ENCODE measurements at regions not wholly inside any gene's neighbourhood (a gene's known extent, or its start where the extent isn't known, plus 50 kb on each side); places are given as distances from the start of the nearest gene placed in this dataset.

DNA sequence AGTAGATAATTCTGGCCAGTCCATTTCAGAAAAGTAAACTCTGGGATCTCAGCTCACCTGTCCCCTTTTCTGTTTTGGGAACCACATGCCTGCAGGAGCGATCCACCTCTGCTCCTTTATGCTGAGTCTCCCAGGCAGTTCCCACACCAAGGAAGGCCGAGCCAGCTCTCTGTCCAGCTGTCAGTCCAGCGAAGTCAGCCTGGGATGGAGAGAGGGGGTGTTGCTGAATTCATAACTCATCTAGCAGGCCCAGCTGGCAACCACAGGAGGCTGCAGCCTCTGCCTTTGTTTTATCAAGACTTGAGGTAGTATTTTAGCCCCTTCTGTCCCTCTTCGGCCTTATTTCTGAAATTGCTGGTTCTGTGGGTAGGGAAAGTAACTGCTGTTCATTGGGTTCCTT, 209.9 kb downstream of the ARL4C start:
- H3K9me3 ChIP-seq (ENCODE audit: control insufficient read depth in 2 of 2, insufficient read depth in 1 of 2, low read depth in 1 of 2, low read length in 1 of 2), result no peaks in the 10 kb centered on the region
- no peak overlapping the region for H3K4me3 ChIP-seq (ENCODE audit: low read depth in 1 of 2, low read length in 2 of 2)
- no peaks in the 10 kb centered on the region for H3K36me3 ChIP-seq (ENCODE audit: control insufficient read depth in 2 of 2, insufficient read depth in 2 of 2, low read length in 1 of 2)
- H3K4me1 ChIP-seq (ENCODE audit: control insufficient read depth in 2 of 2, insufficient read depth in 2 of 2, low read length in 1 of 2), result peaks cover 0 to 7% of the 10 kb centered on the region in 2 donors
- whole genome bisulfite sequencing, 2 donors, result 93 to 95% methylated on average over 4 of the region's 4 CpGs
- no peaks in the 10 kb centered on the region for H3K27me3 ChIP-seq (ENCODE audit: control insufficient read depth in 1 of 2, insufficient read depth in 2 of 2, low read length in 2 of 2)
- H3K27ac ChIP-seq (ENCODE audit: low read depth in 2 of 2, low read length in 1 of 2), result no peak overlapping the region

- Histone ChIP-seq H3K27me3 (ENCODE audit: control insufficient read depth in 1 of 2, insufficient read depth in 2 of 2, low read length in 2 of 2) (no peaks in the 10 kb centered on the region), H3K4me3 (ENCODE audit: low read depth in 1 of 2, low read length in 2 of 2) (no peak overlapping the region), H3K9me3 (ENCODE audit: control insufficient read depth in 2 of 2, insufficient read depth in 1 of 2, low read depth in 1 of 2, low read length in 1 of 2) (no peaks in the 10 kb centered on the region), H3K27ac (ENCODE audit: low read depth in 2 of 2, low read length in 1 of 2) (no peak overlapping the region), H3K36me3 (ENCODE audit: control insufficient read depth in 2 of 2, insufficient read depth in 2 of 2, low read length in 1 of 2) (no peaks in the 10 kb centered on the region), H3K4me1 (ENCODE audit: control insufficient read depth in 2 of 2, insufficient read depth in 2 of 2, low read length in 1 of 2) (peaks cover 0 to 2% of the 10 kb centered on the region in 2 donors)
- 75 to 78% methylated on average over 8 of the region's 8 CpGs for WGBS, 2 donors
These were observed 210.7 kb downstream of the ARL4C start for GRCh38 chr2:234286118-234286598.

DNA sequence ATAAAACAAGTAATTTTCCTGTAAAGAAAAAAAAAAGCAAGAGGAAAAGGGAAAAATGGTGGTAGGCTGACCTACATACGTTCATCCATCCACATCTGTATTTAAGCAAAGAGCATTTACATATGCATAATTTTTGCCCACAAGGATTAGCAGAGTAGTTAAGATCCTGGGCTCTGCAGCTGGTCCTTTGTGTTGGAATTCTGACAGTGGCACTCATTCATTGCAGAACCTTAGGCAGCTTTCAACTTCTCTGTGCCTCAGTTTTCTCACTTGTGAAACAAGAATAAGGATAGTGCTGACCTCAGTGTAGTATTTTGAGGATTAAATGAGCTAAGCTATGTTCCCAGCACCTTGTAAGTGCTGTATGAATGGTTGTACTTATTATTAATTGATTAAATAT, 211.3 kb downstream of the ARL4C start:
- Histone ChIP-seq H3K36me3 (ENCODE audit: control insufficient read depth in 2 of 2, insufficient read depth in 2 of 2, low read length in 1 of 2) (no peaks in the 10 kb centered on the region), H3K4me1 (ENCODE audit: control insufficient read depth in 2 of 2, insufficient read depth in 2 of 2, low read length in 1 of 2) (peaks cover 0 to 2% of the 10 kb centered on the region in 2 donors), H3K27ac (ENCODE audit: low read depth in 2 of 2, low read length in 1 of 2) (no peak overlapping the region), H3K9me3 (ENCODE audit: control insufficient read depth in 2 of 2, insufficient read depth in 1 of 2, low read depth in 1 of 2, low read length in 1 of 2) (no peaks in the 10 kb centered on the region), H3K4me3 (ENCODE audit: low read depth in 1 of 2, low read length in 2 of 2) (no peak overlapping the region), H3K27me3 (ENCODE audit: control insufficient read depth in 1 of 2, insufficient read depth in 2 of 2, low read length in 2 of 2) (no peaks in the 10 kb centered on the region)
- WGBS, 2 donors, result 91 to 100% methylated on average over 1 of the region's 1 CpG

DNA sequence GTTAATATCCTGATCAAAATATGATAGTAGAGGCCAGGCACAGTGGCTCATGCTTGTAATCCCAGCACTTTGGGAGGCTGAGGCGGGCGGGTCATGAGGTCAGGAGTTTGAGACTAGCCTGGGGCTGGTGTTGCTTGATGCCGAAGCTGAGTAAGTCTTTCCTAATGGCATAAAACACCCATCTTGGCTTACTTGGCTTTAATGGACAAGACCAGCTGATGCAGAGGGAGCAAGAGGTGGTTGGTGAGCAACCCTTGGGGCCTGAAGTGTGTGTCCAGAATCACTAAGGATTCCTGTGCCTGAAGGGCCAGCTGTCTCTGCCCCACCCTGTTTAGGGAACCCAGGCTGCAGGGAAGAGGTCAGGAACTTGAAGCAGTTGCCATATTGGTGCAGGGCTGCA, 217.2 kb downstream of the ARL4C start:
- Histone ChIP-seq H3K36me3 (ENCODE audit: control insufficient read depth in 2 of 2, insufficient read depth in 2 of 2, low read length in 1 of 2) (no peaks in the 10 kb centered on the region), H3K4me3 (ENCODE audit: low read depth in 1 of 2, low read length in 2 of 2) (no peak overlapping the region), H3K4me1 (ENCODE audit: control insufficient read depth in 2 of 2, insufficient read depth in 2 of 2, low read length in 1 of 2) (no peaks in the 10 kb centered on the region), H3K27ac (ENCODE audit: low read depth in 2 of 2, low read length in 1 of 2) (no peak overlapping the region), H3K9me3 (ENCODE audit: control insufficient read depth in 2 of 2, insufficient read depth in 1 of 2, low read depth in 1 of 2, low read length in 1 of 2) (no peaks in the 10 kb centered on the region), H3K27me3 (ENCODE audit: control insufficient read depth in 1 of 2, insufficient read depth in 2 of 2, low read length in 2 of 2) (no peaks in the 10 kb centered on the region)
- WGBS, 2 donors, result 76 to 86% methylated on average over 3 of the region's 3 CpGs

DNA sequence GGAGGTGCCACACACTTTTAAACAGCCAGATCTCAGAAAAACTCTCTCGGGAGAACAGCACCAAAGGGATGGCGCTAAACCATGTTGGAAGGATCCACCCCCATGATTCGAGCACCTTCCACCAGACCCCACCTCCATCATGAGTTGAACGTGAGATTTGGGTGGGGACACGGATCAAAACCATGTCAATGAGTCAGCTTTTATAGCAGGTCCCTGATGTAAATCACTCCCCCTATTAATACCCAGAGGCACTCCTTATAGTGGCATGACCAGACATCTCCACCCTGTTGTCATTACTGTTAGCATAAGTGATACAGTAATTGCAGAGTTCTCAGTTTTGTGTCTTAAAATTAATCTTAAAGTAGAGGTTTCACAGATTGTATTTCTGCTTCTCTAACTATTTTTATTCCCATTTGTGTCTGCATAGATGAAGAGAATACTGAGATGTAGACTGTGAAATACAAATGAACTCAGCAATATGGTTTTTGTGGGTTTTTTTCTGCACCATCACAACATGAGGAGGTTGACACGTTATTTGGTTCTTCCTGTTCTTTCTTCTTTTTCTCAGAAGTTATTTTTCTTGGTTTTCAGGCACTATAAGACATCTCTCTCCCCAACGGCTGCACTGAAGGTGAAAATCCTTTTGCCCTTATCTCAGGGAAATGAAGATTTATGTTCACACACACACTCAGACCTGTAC, 218.2 kb downstream of the ARL4C start:
- Histone ChIP-seq H3K27me3 (ENCODE audit: control insufficient read depth in 1 of 2, insufficient read depth in 2 of 2, low read length in 2 of 2) (no peaks in the 10 kb centered on the region), H3K27ac (ENCODE audit: low read depth in 2 of 2, low read length in 1 of 2) (peak overlapping the region in 1 of 2 donors; percentile 22), H3K9me3 (ENCODE audit: control insufficient read depth in 2 of 2, insufficient read depth in 1 of 2, low read depth in 1 of 2, low read length in 1 of 2) (no peaks in the 10 kb centered on the region), H3K4me1 (ENCODE audit: control insufficient read depth in 2 of 2, insufficient read depth in 2 of 2, low read length in 1 of 2) (no peaks in the 10 kb centered on the region), H3K4me3 (ENCODE audit: low read depth in 1 of 2, low read length in 2 of 2) (no peak overlapping the region), H3K36me3 (ENCODE audit: control insufficient read depth in 2 of 2, insufficient read depth in 2 of 2, low read length in 1 of 2) (no peaks in the 10 kb centered on the region)
- WGBS, 2 donors, result 69 to 73% methylated on average over 7 of the region's 7 CpGs

DNA sequence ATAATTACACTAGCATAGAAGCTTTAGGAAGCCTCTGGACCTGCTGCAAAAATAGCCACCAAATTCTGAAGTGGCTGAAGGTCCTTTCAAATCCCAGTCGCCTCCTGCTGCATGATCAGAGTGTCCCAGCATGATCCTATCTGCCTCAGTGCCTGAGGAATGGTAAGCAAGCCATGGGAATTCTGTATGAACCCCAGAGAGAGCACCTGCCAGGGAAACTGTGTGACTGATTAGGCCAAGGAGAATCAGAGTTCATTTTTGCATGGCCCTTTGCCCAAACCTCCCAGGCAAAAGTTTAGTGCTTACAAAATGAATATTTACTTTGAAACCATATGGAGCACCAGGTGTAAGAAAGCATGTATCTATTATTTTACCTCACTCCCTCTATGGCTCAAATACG, 221.4 kb downstream of the ARL4C start:
- no peak overlapping the region for H3K27ac ChIP-seq (ENCODE audit: low read depth in 2 of 2, low read length in 1 of 2)
- H3K27me3 ChIP-seq (ENCODE audit: control insufficient read depth in 1 of 2, insufficient read depth in 2 of 2, low read length in 2 of 2), result no peaks in the 10 kb centered on the region
- 58 to 65% methylated on average over 2 of the region's 2 CpGs for WGBS, 2 donors
- no peaks in the 10 kb centered on the region for H3K4me1 ChIP-seq (ENCODE audit: control insufficient read depth in 2 of 2, insufficient read depth in 2 of 2, low read length in 1 of 2)
- no peaks in the 10 kb centered on the region for H3K36me3 ChIP-seq (ENCODE audit: control insufficient read depth in 2 of 2, insufficient read depth in 2 of 2, low read length in 1 of 2)
- H3K9me3 ChIP-seq (ENCODE audit: control insufficient read depth in 2 of 2, insufficient read depth in 1 of 2, low read depth in 1 of 2, low read length in 1 of 2), result no peaks in the 10 kb centered on the region
- H3K4me3 ChIP-seq (ENCODE audit: low read depth in 1 of 2, low read length in 2 of 2), result no peak overlapping the region

DNA sequence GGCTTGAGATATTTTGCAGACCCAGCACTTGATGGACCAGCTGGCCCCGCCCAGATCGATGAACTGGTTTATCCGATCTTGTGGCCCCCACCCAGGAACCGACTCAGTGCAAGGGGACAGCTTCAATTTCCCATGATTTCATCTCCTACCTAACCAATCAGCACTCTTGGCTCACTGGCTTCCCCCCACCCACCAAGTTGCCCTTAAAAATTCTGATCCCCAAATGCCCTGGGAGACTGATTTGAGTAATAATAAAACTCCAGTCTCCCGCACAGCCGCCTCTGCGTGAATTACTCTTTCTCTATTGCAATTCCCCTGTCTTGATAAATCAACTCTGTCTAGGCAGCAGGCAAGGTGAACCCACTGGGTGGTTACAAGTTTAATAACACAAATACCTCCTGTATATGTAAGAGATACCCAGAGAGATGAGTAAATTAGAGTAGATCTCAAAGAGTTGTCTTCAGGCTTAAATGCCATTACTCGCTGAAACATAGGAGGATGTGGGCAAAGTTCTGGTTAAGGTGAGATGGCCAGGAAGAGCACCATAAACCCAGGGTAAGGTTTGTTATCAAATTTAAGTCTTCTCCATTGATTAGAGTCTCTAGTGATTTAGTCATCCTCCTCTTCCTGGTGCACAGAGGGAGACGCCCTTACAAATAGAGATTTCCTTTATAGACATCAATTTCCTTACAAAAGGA, 222.8 kb downstream of the ARL4C start:
- H3K27me3 ChIP-seq (ENCODE audit: control insufficient read depth in 1 of 2, insufficient read depth in 2 of 2, low read length in 2 of 2), result no peaks in the 10 kb centered on the region
- H3K27ac ChIP-seq (ENCODE audit: low read depth in 2 of 2, low read length in 1 of 2), result no peak overlapping the region
- H3K9me3 ChIP-seq (ENCODE audit: control insufficient read depth in 2 of 2, insufficient read depth in 1 of 2, low read depth in 1 of 2, low read length in 1 of 2), result no peaks in the 10 kb centered on the region
- no peaks in the 10 kb centered on the region for H3K36me3 ChIP-seq (ENCODE audit: control insufficient read depth in 2 of 2, insufficient read depth in 2 of 2, low read length in 1 of 2)
- no peak overlapping the region for H3K4me3 ChIP-seq (ENCODE audit: low read depth in 1 of 2, low read length in 2 of 2)
- H3K4me1 ChIP-seq (ENCODE audit: control insufficient read depth in 2 of 2, insufficient read depth in 2 of 2, low read length in 1 of 2), result no peaks in the 10 kb centered on the region
- WGBS, 2 donors, result 76 to 78% methylated on average over 9 of the region's 9 CpGs

- 88 to 89% methylated on average over 5 of the region's 5 CpGs for WGBS, 2 donors
- no peaks in the 10 kb centered on the region for H3K27me3 ChIP-seq (ENCODE audit: control insufficient read depth in 1 of 2, insufficient read depth in 2 of 2, low read length in 2 of 2)
- H3K4me3 ChIP-seq (ENCODE audit: low read depth in 1 of 2, low read length in 2 of 2), result no peak overlapping the region
- no peaks in the 10 kb centered on the region for H3K36me3 ChIP-seq (ENCODE audit: control insufficient read depth in 2 of 2, insufficient read depth in 2 of 2, low read length in 1 of 2)
- no peak overlapping the region for H3K27ac ChIP-seq (ENCODE audit: low read depth in 2 of 2, low read length in 1 of 2)
- H3K9me3 ChIP-seq (ENCODE audit: control insufficient read depth in 2 of 2, insufficient read depth in 1 of 2, low read depth in 1 of 2, low read length in 1 of 2), result no peaks in the 10 kb centered on the region
- peaks cover 0 to 2% of the 10 kb centered on the region in 2 donors for H3K4me1 ChIP-seq (ENCODE audit: control insufficient read depth in 2 of 2, insufficient read depth in 2 of 2, low read length in 1 of 2)
These were observed 221.8 kb downstream of the SPP2 start for GRCh38 chr2:234272069-234272850.

DNA sequence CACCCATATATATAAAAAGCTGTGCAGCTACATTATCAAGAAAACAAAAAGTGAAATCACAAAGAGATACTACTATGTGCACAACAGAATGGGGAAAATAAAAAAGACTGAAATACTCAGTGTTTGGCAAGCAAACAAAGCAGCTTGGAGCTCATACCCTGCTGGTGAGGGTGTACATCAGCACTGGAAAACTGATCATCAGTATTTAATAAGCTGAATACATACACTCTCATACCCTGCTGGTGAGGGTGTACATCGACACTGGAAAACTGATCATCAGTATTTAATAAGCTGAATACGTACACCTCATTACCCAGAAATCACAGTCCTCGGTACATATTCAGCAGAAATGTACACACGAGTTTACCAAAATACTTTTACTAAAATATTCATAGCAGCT, 220.8 kb downstream of the SPP2 start:
- Histone ChIP-seq H3K36me3 (ENCODE audit: control insufficient read depth in 2 of 2, insufficient read depth in 2 of 2, low read length in 1 of 2) (no peaks in the 10 kb centered on the region), H3K27me3 (ENCODE audit: control insufficient read depth in 1 of 2, insufficient read depth in 2 of 2, low read length in 2 of 2) (no peaks in the 10 kb centered on the region), H3K27ac (ENCODE audit: low read depth in 2 of 2, low read length in 1 of 2) (no peak overlapping the region), H3K4me1 (ENCODE audit: control insufficient read depth in 2 of 2, insufficient read depth in 2 of 2, low read length in 1 of 2) (peaks cover 0 to 2% of the 10 kb centered on the region in 2 donors), H3K4me3 (ENCODE audit: low read depth in 1 of 2, low read length in 2 of 2) (no peak overlapping the region), H3K9me3 (ENCODE audit: control insufficient read depth in 2 of 2, insufficient read depth in 1 of 2, low read depth in 1 of 2, low read length in 1 of 2) (no peaks in the 10 kb centered on the region)
- 80 to 83% methylated on average over 4 of the region's 4 CpGs for WGBS, 2 donors

Data from esophagus (tissue), 2 donors.